ENCODE measurements at regions not wholly inside any gene's neighbourhood (a gene's known extent, or its start where the extent isn't known, plus 50 kb on each side); places are given as distances from the start of the nearest gene placed in this dataset.

Small RNAs in the stretch of these regions (small RNA-seq; reads per million reads assigned to genes)
- 0 to 0.10 (median 0) reads per million in 3 experiments for gene RN7SKP136 (ENCODE audit: insufficient read depth in 2 of 3, insufficient read length in 3 of 3, low read depth in 2 of 3, low replicate concordance in 1 of 3)
